Left ventricle myocardium inferior (tissue), 1 donor: ENCODE measurements at regions not wholly inside any gene's neighbourhood (a gene's known extent, or its start where the extent isn't known, plus 50 kb on each side); places are given as distances from the start of the nearest gene placed in this dataset.

Experiments
- DNase-seq: peaks from one replicate; pipeline ENCODE4 v3.0.0-alpha.2; 2020
- H3K27ac ChIP-seq: fragments of 200-600 bp; replicated peaks from 2 replicates; pipeline ENCODE4 v1.8.0; 2021
- H3K27me3 ChIP-seq: fragments of 200-600 bp; 2 replicates; pipeline ENCODE4 v1.8.0; 2021; ENCODE audit warnings: low read depth
- H3K36me3 ChIP-seq: fragments of 200-600 bp; 2 replicates; pipeline ENCODE4 v1.8.0; 2021
- H3K4me1 ChIP-seq: fragments of 200-600 bp; 2 replicates; pipeline ENCODE4 v1.8.0; 2021
- H3K4me3 ChIP-seq: fragments of 200-600 bp; 2 replicates; pipeline ENCODE4 v1.8.0; 2021; ENCODE audit warnings: mild to moderate bottlenecking, moderate library complexity
- H3K9me3 ChIP-seq: fragments of 200-600 bp; replicated peaks from 2 replicates; pipeline ENCODE4 v1.8.0; 2021
- CTCF ChIP-seq: fragments of 200-600 bp; IDR thresholded peaks from 2 replicates; pipeline ENCODE4 v1.8.0; 2021; ENCODE audit warnings: antibody characterized with exemption, mild to moderate bottlenecking, borderline replicate concordance
- intact Hi-C: fragments of 100-400 bp; cut with micrococcal nuclease; formaldehyde crosslinking; loops from one replicate; pipeline ENCODE4 v1.11.0; 2022
- donor health status: DM: no; HTN: yes; CAD: no; lungs with severe emphysema.

- Histone ChIP-seq H3K9me3 (peaks cover 33% of the 10 kb centered on the region), H3K36me3 (no peaks in the 10 kb centered on the region), H3K4me3 (no peak overlapping the region), H3K27ac (no peak overlapping the region), H3K4me1 (peaks cover 10% of the 10 kb centered on the region), H3K27me3 (no peaks in the 10 kb centered on the region)
- intact Hi-C loops = no loop called here
- no peak for TF ChIP-seq CTCF
- DNase-seq = no peak
These were observed 231.9 kb downstream of the COG6 start for GRCh38 chr13:39887387-39887786.

GRCh38 chr13:39888865-39889810, 233.7 kb downstream of the COG6 start:
- DNase-seq = no peak
- TF ChIP-seq CTCF = no peak
- H3K4me3 ChIP-seq = no peak overlapping the region
- H3K9me3 ChIP-seq = peaks cover 16% of the 10 kb centered on the region
- peaks cover 20% of the 10 kb centered on the region for H3K4me1 ChIP-seq
- no peaks in the 10 kb centered on the region for H3K36me3 ChIP-seq
- no peak overlapping the region for H3K27ac ChIP-seq
- intact Hi-C loops = no loop called here
- no peaks in the 10 kb centered on the region for H3K27me3 ChIP-seq

- Histone ChIP-seq H3K27ac (no peak overlapping the region), H3K27me3 (no peaks in the 10 kb centered on the region), H3K4me3 (no peak overlapping the region), H3K4me1 (peaks cover 23% of the 10 kb centered on the region), H3K36me3 (no peaks in the 10 kb centered on the region), H3K9me3 (peaks cover 2% of the 10 kb centered on the region)
- DNase-seq = no peak
- TF ChIP-seq CTCF = no peak
- intact Hi-C loops = no loop called here
These were observed 235.1 kb downstream of the COG6 start for GRCh38 chr13:39890537-39890936.

GRCh38 chr13:39892721-39893685, 237.5 kb downstream of the COG6 start:
- H3K36me3 ChIP-seq = no peaks in the 10 kb centered on the region
- no peak overlapping the region for H3K4me3 ChIP-seq

More at GRCh38 chr13:39892721-39893685, 237.5 kb downstream of the COG6 start:
- no peak for TF ChIP-seq CTCF
- H3K4me1 ChIP-seq = peaks cover 23% of the 10 kb centered on the region
- no peaks in the 10 kb centered on the region for H3K27me3 ChIP-seq
- intact Hi-C loops = no loop called here
- no peaks in the 10 kb centered on the region for H3K9me3 ChIP-seq
- peak overlapping the region; percentile 66 for H3K27ac ChIP-seq
- peak; percentile 33 for DNase-seq
